Activated effector memory CD4-positive, alpha-beta T cell treated with Interleukin-2 at 50 U/mL for 16 hours (primary cell): ENCODE measurements at regions not wholly inside any gene's neighbourhood (a gene's known extent, or its start where the extent isn't known, plus 50 kb on each side); places are given as distances from the start of the nearest gene placed in this dataset.

ENCODE experiments used
- DNase-seq: peaks from one replicate; pipeline ENCODE4 v3.0.0-alpha.2; 2020

- no peak for DNase-seq
Observed at GRCh38 chr4:104901961-104902605, 244.6 kb upstream of the TET2 start.

GRCh38 chr4:104905065-104905464 lies 241.6 kb upstream of the TET2 start:
- DNase-seq = no peak

- no peak for DNase-seq
Observed at GRCh38 chr4:104905546-104905945, 241.1 kb upstream of the TET2 start.

- DNase-seq = no peak
Observed at GRCh38 chr4:104906276-104906675, 240.4 kb upstream of the TET2 start.

GRCh38 chr4:104907074-104907649 lies 239.5 kb upstream of the TET2 start:
- DNase-seq = no peak

GRCh38 chr4:104907991-104908390 lies 238.7 kb upstream of the TET2 start:
- DNase-seq = no peak

- DNase-seq = no peak
Observed at GRCh38 chr4:104909376-104909775, 237.3 kb upstream of the TET2 start.

GRCh38 chr4:104912518-104912917 lies 234.2 kb upstream of the TET2 start:
- DNase-seq = no peak

GRCh38 chr4:104915373-104915772 lies 231.3 kb upstream of the TET2 start:
- DNase-seq = no peak

GRCh38 chr4:104915864-104916263 lies 230.8 kb upstream of the TET2 start:
- no peak for DNase-seq

- DNase-seq = no peak
Observed at GRCh38 chr4:104919406-104919805, 227.3 kb upstream of the TET2 start.

GRCh38 chr4:104930298-104930697 lies 216.4 kb upstream of the TET2 start:
- DNase-seq = no peak

- peak; percentile 36 for DNase-seq
Observed at GRCh38 chr4:104930745-104931736, 215.6 kb upstream of the TET2 start.

- DNase-seq = no peak
Observed at GRCh38 chr4:104938624-104939023, 208.1 kb upstream of the TET2 start.

- DNase-seq = no peak
Observed at GRCh38 chr4:104940927-104941326, 205.7 kb upstream of the TET2 start.

- no peak for DNase-seq
Observed at GRCh38 chr4:104941661-104942062, 205.0 kb upstream of the TET2 start.

- DNase-seq = no peak
Observed at GRCh38 chr4:104942990-104943743, 203.5 kb upstream of the TET2 start.

- DNase-seq = no peak
Observed at GRCh38 chr4:104944596-104944995, 202.1 kb upstream of the TET2 start.

- DNase-seq = no peak
Observed at GRCh38 chr4:104964410-104965175, 182.1 kb upstream of the TET2 start.

- DNase-seq = no peak
Observed at GRCh38 chr4:104966349-104967033, 180.2 kb upstream of the TET2 start.

GRCh38 chr4:104967034-104967401 lies 179.7 kb upstream of the TET2 start:
- no peak for DNase-seq
